Neural progenitor cell (in vitro differentiated cells): ENCODE measurements at regions not wholly inside any gene's neighbourhood (a gene's known extent, or its start where the extent isn't known, plus 50 kb on each side); places are given as distances from the start of the nearest gene placed in this dataset.
A peak's percentile ranks its signal among the peaks of the same experiment; 100 is the strongest.

Experiments
- DNase-seq: peaks from one replicate; pipeline ENCODE4 v3.0.0-alpha.2; 2016; ENCODE audit warnings: low spot score
- H2AFZ ChIP-seq: fragments of 200-600 bp; sonication (generic); replicated peaks from 2 replicates; pipeline ENCODE4 v1.6.1; 2016; ENCODE audit warnings: antibody characterized with exemption
- H3F3A ChIP-seq: fragments of 200-600 bp; sonication (generic); 2 replicates; pipeline ENCODE4 v1.6.1; 2016; ENCODE audit warnings: antibody characterized with exemption, low read depth
- H3K27ac ChIP-seq: fragments of 200-600 bp; sonication (generic); 2 replicates; pipeline ENCODE4 v1.5.1; 2016; ENCODE audit warnings: mild to moderate bottlenecking
- H3K27me3 ChIP-seq: fragments of 200-600 bp; sonication (generic); 2 replicates; pipeline ENCODE4 v1.6.1; 2016; ENCODE audit warnings: mild to moderate bottlenecking, moderate library complexity
- H3K36me3 ChIP-seq: fragments of 200-600 bp; sonication (generic); 2 replicates; pipeline ENCODE4 v1.5.1; 2016
- H3K4me1 ChIP-seq: fragments of 200-600 bp; sonication (generic); 2 replicates; pipeline ENCODE4 v1.6.1; 2016; ENCODE audit warnings: mixed run types
- H3K4me2 ChIP-seq: fragments of 200-600 bp; sonication (generic); 2 replicates; pipeline ENCODE4 v1.6.1; 2016
- H3K4me3 ChIP-seq: fragments of 200-600 bp; sonication (generic); 2 replicates; pipeline ENCODE4 v1.5.1; 2016
- H3K79me2 ChIP-seq: fragments of 200-600 bp; sonication (generic); 2 replicates; pipeline ENCODE4 v1.6.1; 2016; ENCODE audit warnings: low read depth
- H3K9ac ChIP-seq: fragments of 200-600 bp; sonication (generic); 2 replicates; pipeline ENCODE4 v1.6.1; 2016
- H3K9me3 ChIP-seq: fragments of 200-600 bp; sonication (generic); 2 replicates; pipeline ENCODE4 v1.5.1; 2016; ENCODE audit warnings: low read depth
- H4K20me1 ChIP-seq: fragments of 200-600 bp; sonication (generic); 2 replicates; pipeline ENCODE4 v1.6.1; 2016; ENCODE audit warnings: low read depth
- H3K27ac Mint-ChIP-seq: 3 replicates; pipeline ENCODE4 v1.8.0; 2021; ENCODE audit warnings: mixed read lengths
- H3K27me3 Mint-ChIP-seq: 2 replicates; pipeline ENCODE4 v1.8.0; 2022; ENCODE audit warnings: low read depth, mild to moderate bottlenecking, inconsistent platforms, moderate library complexity, mixed read lengths; ENCODE audit not compliant: insufficient read depth
- H3K36me3 Mint-ChIP-seq: 3 replicates; pipeline ENCODE4 v1.8.0; 2021; ENCODE audit warnings: mixed read lengths
- H3K4me1 Mint-ChIP-seq: 3 replicates; pipeline ENCODE4 v1.8.0; 2021; ENCODE audit warnings: mixed read lengths
- H3K4me3 Mint-ChIP-seq: 3 replicates; pipeline ENCODE4 v1.8.0; 2021; ENCODE audit warnings: mild to moderate bottlenecking, moderate library complexity, mixed read lengths
- H3K9me3 Mint-ChIP-seq: 3 replicates; pipeline ENCODE4 v1.8.0; 2020; ENCODE audit warnings: mixed read lengths
- CTCF ChIP-seq: fragments of 200-600 bp; sonication (generic); IDR thresholded peaks from 2 replicates; pipeline ENCODE4 v1.5.1; 2017; ENCODE audit warnings: antibody characterized with exemption, mild to moderate bottlenecking
- EZH2 ChIP-seq: fragments of 200-600 bp; sonication (generic); IDR thresholded peaks from 2 replicates; pipeline ENCODE4 v1.6.1; 2017; ENCODE audit warnings: antibody characterized with exemption, mild to moderate bottlenecking, moderate library complexity
- EZH2phosphoT487 ChIP-seq: fragments of 200-600 bp; sonication (generic); IDR thresholded peaks from 2 replicates; pipeline ENCODE4 v1.6.1; 2017; ENCODE audit warnings: antibody characterized with exemption

- H3K4me1 ChIP-seq, result no peaks in the 10 kb centered on the region
- no peaks in the 10 kb centered on the region for H3F3A ChIP-seq
- H2AFZ ChIP-seq, result no peak overlapping the region
- H3K27me3 Mint-ChIP-seq, result peaks cover 9% of the 10 kb centered on the region
- no peak for TF ChIP-seq EZH2
- no peak for TF ChIP-seq EZH2phosphoT487
- H4K20me1 ChIP-seq, result no peaks in the 10 kb centered on the region
- no peak overlapping the region for H3K4me2 ChIP-seq
- no peak overlapping the region for H3K4me3 ChIP-seq
- no peak overlapping the region for H3K27ac Mint-ChIP-seq
- H3K27ac ChIP-seq, result no peak overlapping the region
- no peak overlapping the region for H3K4me3 Mint-ChIP-seq
- no peaks in the 10 kb centered on the region for H3K36me3 Mint-ChIP-seq
- DNase-seq, result no peak
- no peaks in the 10 kb centered on the region for H3K36me3 ChIP-seq
- no peak overlapping the region for H3K9ac ChIP-seq
- no peaks in the 10 kb centered on the region for H3K9me3 Mint-ChIP-seq
- no peaks in the 10 kb centered on the region for H3K9me3 ChIP-seq
- no peaks in the 10 kb centered on the region for H3K79me2 ChIP-seq
- peaks cover 6% of the 10 kb centered on the region for H3K4me1 Mint-ChIP-seq
- no peaks in the 10 kb centered on the region for H3K27me3 ChIP-seq
Observed at GRCh38 chr6:33863084-33863483, 59.3 kb upstream of the MLN start.

GRCh38 chr6:33862536-33862935 is 58.7 kb upstream of the MLN start:
- Histone ChIP-seq H3K4me3 (no peak overlapping the region), H3K36me3 (no peaks in the 10 kb centered on the region), H4K20me1 (no peaks in the 10 kb centered on the region), H3K27me3 (no peaks in the 10 kb centered on the region), H3K4me2 (no peak overlapping the region), H3K4me1 (no peaks in the 10 kb centered on the region), H3K9ac (no peak overlapping the region), H3K9me3 (no peaks in the 10 kb centered on the region), H3K27ac (no peak overlapping the region), H3F3A (no peaks in the 10 kb centered on the region), H3K79me2 (no peaks in the 10 kb centered on the region), H2AFZ (no peak overlapping the region)
- Mint-ChIP-seq H3K9me3 (no peaks in the 10 kb centered on the region), H3K27me3 (peaks cover 9% of the 10 kb centered on the region), H3K27ac (no peak overlapping the region), H3K4me3 (no peak overlapping the region), H3K4me1 (peaks cover 6% of the 10 kb centered on the region), H3K36me3 (no peaks in the 10 kb centered on the region)
- no peak for DNase-seq
- TF ChIP-seq EZH2, result no peak
- TF ChIP-seq EZH2phosphoT487, result no peak
- no peak for TF ChIP-seq CTCF

- DNase-seq, result no peak
- no peak overlapping the region for H3K4me2 ChIP-seq
- no peak overlapping the region for H3K27ac ChIP-seq
- H3K79me2 ChIP-seq, result no peaks in the 10 kb centered on the region
- H3K27me3 ChIP-seq, result no peaks in the 10 kb centered on the region
- no peak overlapping the region for H3K9ac ChIP-seq
- Mint-ChIP-seq H3K27ac (no peak overlapping the region), H3K4me3 (no peak overlapping the region), H3K4me1 (peaks cover 6% of the 10 kb centered on the region), H3K27me3 (peaks cover 9% of the 10 kb centered on the region), H3K9me3 (no peaks in the 10 kb centered on the region), H3K36me3 (no peaks in the 10 kb centered on the region)
- H3F3A ChIP-seq, result no peaks in the 10 kb centered on the region
- TF ChIP-seq EZH2phosphoT487 (no peak), CTCF (no peak), EZH2 (no peak)
- no peaks in the 10 kb centered on the region for H3K9me3 ChIP-seq
- no peaks in the 10 kb centered on the region for H3K4me1 ChIP-seq
- no peaks in the 10 kb centered on the region for H4K20me1 ChIP-seq
- no peak overlapping the region for H3K4me3 ChIP-seq
- no peak overlapping the region for H2AFZ ChIP-seq
- H3K36me3 ChIP-seq, result no peaks in the 10 kb centered on the region
Observed at GRCh38 chr6:33861722-33862121, 57.9 kb upstream of the MLN start.

GRCh38 chr6:33860706-33861474 is 57.1 kb upstream of the MLN start:
- no peak overlapping the region for H3K9ac ChIP-seq
- H3K27ac ChIP-seq, result no peak overlapping the region
- H3K36me3 ChIP-seq, result no peaks in the 10 kb centered on the region
- H3K27ac Mint-ChIP-seq, result peak overlapping the region; percentile 13
- no peaks in the 10 kb centered on the region for H4K20me1 ChIP-seq
- H3K27me3 ChIP-seq, result no peaks in the 10 kb centered on the region
- no peaks in the 10 kb centered on the region for H3K36me3 Mint-ChIP-seq
- H3K79me2 ChIP-seq, result no peaks in the 10 kb centered on the region
- TF ChIP-seq EZH2phosphoT487, result no peak
- H3K4me3 Mint-ChIP-seq, result no peak overlapping the region
- H3K4me1 ChIP-seq, result no peaks in the 10 kb centered on the region
- no peak overlapping the region for H3K4me3 ChIP-seq
- H3K4me1 Mint-ChIP-seq, result peaks cover 6% of the 10 kb centered on the region
- H3K4me2 ChIP-seq, result no peak overlapping the region
- no peaks in the 10 kb centered on the region for H3K9me3 ChIP-seq
- no peaks in the 10 kb centered on the region for H3F3A ChIP-seq
- peaks cover 9% of the 10 kb centered on the region for H3K27me3 Mint-ChIP-seq
- DNase-seq, result no peak
- H2AFZ ChIP-seq, result no peak overlapping the region
- no peaks in the 10 kb centered on the region for H3K9me3 Mint-ChIP-seq
